GM23338 (cell line): ENCODE measurements at regions not wholly inside any gene's neighbourhood (a gene's known extent, or its start where the extent isn't known, plus 50 kb on each side); places are given as distances from the start of the nearest gene placed in this dataset.

ENCODE experiments used
- ATAC-seq: fragments of 200-7000 bp; cut with Tn5 transposase; 3 replicates; pipeline ENCODE4 v1.9.1; 2020
- DNase-seq: peaks from one replicate; pipeline ENCODE4 v3.0.0-alpha.2; 2015; ENCODE audit warnings: low spot score
- H2AFZ ChIP-seq: fragments of 200-600 bp; sonication (generic); 2 replicates; pipeline ENCODE4 v1.8.0; 2016; ENCODE audit warnings: antibody characterized with exemption, mild to moderate bottlenecking, moderate library complexity
- H3F3A ChIP-seq: fragments of 200-600 bp; sonication (generic); replicated peaks from 2 replicates; pipeline ENCODE4 v1.8.0; 2017; ENCODE audit warnings: antibody characterized with exemption, mixed run types, low read depth
- H3K27ac ChIP-seq: fragments of 200-600 bp; sonication (generic); 2 replicates; pipeline ENCODE4 v1.6.1; 2016; ENCODE audit warnings: low read depth
- H3K27me3 ChIP-seq: fragments of 200-600 bp; sonication (generic); 2 replicates; pipeline ENCODE4 v1.8.0; 2016; ENCODE audit warnings: mild to moderate bottlenecking, mixed run types, moderate library complexity; ENCODE audit not compliant: insufficient read depth
- H3K36me3 ChIP-seq: fragments of 200-600 bp; sonication (generic); 2 replicates; pipeline ENCODE4 v1.8.0; 2016; ENCODE audit warnings: mild to moderate bottlenecking; ENCODE audit not compliant: insufficient read depth
- H3K4me1 ChIP-seq: fragments of 200-600 bp; sonication (generic); 2 replicates; pipeline ENCODE4 v1.8.0; 2016; ENCODE audit warnings: mild to moderate bottlenecking, moderate library complexity; ENCODE audit not compliant: insufficient read depth
- H3K4me2 ChIP-seq: fragments of 200-600 bp; sonication (generic); 2 replicates; pipeline ENCODE4 v1.7.1; 2017; ENCODE audit warnings: mixed run types
- H3K4me3 ChIP-seq: fragments of 200-600 bp; sonication (generic); 2 replicates; pipeline ENCODE4 v1.6.1; 2016; ENCODE audit warnings: mixed run types
- H3K79me2 ChIP-seq: fragments of 200-600 bp; sonication (generic); replicated peaks from 2 replicates; pipeline ENCODE4 v1.8.0; 2017; ENCODE audit warnings: mild to moderate bottlenecking; ENCODE audit not compliant: insufficient read depth
- H3K9me2 ChIP-seq: fragments of 200-600 bp; sonication (generic); 2 replicates; pipeline ENCODE4 v1.8.0; 2017; ENCODE audit not compliant: insufficient read depth
- H4K20me1 ChIP-seq: fragments of 200-600 bp; sonication (generic); replicated peaks from 2 replicates; pipeline ENCODE4 v1.8.0; 2017; ENCODE audit warnings: mild to moderate bottlenecking; ENCODE audit not compliant: insufficient read depth
- H3K27ac Mint-ChIP-seq: 2 replicates; pipeline ENCODE4 v1.8.0; 2020; ENCODE audit warnings: inconsistent platforms, mild to moderate bottlenecking, moderate library complexity, mixed read lengths
- H3K27me3 Mint-ChIP-seq: 3 replicates; pipeline ENCODE4 v1.8.0; 2022; ENCODE audit warnings: low read depth, mild to moderate bottlenecking, moderate library complexity, mixed read lengths, inconsistent platforms; ENCODE audit not compliant: insufficient read depth, poor library complexity
- H3K36me3 Mint-ChIP-seq: 3 replicates; pipeline ENCODE4 v1.8.0; 2021; ENCODE audit warnings: low read depth, mild to moderate bottlenecking, inconsistent platforms, moderate library complexity, mixed read lengths
- H3K4me1 Mint-ChIP-seq: 3 replicates; pipeline ENCODE4 v1.8.0; 2020; ENCODE audit warnings: mild to moderate bottlenecking, inconsistent platforms, mixed read lengths
- H3K4me3 Mint-ChIP-seq: 3 replicates; pipeline ENCODE4 v1.8.0; 2021; ENCODE audit warnings: moderate library complexity, mild to moderate bottlenecking, inconsistent platforms, mixed read lengths
- H3K9me3 Mint-ChIP-seq: 3 replicates; pipeline ENCODE4 v1.8.0; 2020; ENCODE audit warnings: moderate library complexity, mild to moderate bottlenecking, inconsistent platforms, mixed read lengths
- CREB1 ChIP-seq: fragments of 250-450 bp; sonication (Bioruptor Pico); IDR thresholded peaks from 2 replicates; pipeline ENCODE4 v1.5.0; 2020; ENCODE audit warnings: low read depth, mild to moderate bottlenecking, moderate library complexity
- EZH2phosphoT487 ChIP-seq: fragments of 200-600 bp; sonication (generic); IDR thresholded peaks from one replicate; pipeline ENCODE4 v1.8.1; 2018; ENCODE audit warnings: antibody characterized with exemption; ENCODE audit not compliant: unreplicated experiment
- JUNB ChIP-seq: IDR thresholded peaks from one replicate; pipeline ENCODE4 v1.6.1; 2016; ENCODE audit warnings: antibody characterized with exemption; ENCODE audit not compliant: unreplicated experiment
- NANOG ChIP-seq: IDR thresholded peaks from 2 replicates; pipeline ENCODE4 v1.6.1; 2016; ENCODE audit warnings: antibody characterized with exemption, borderline replicate concordance
- POLR2AphosphoS5 ChIP-seq: IDR thresholded peaks from 2 replicates; pipeline ENCODE4 v1.6.1; 2016; ENCODE audit warnings: antibody characterized with exemption, low read depth
- STAT1 ChIP-seq: IDR thresholded peaks from one replicate; pipeline ENCODE4 v1.6.1; 2016; ENCODE audit warnings: antibody characterized with exemption; ENCODE audit not compliant: unreplicated experiment
- ZNF114 ChIP-seq: fragments of 250-450 bp; sonication (Bioruptor Pico); IDR thresholded peaks from 2 replicates; pipeline ENCODE4 v1.5.0; 2020; ENCODE audit warnings: mild to moderate bottlenecking, moderate library complexity
- ZNF331 ChIP-seq: fragments of 250-450 bp; sonication (Bioruptor Pico); IDR thresholded peaks from 2 replicates; pipeline ENCODE4 v1.5.0; 2020; ENCODE audit warnings: low read depth, mild to moderate bottlenecking, moderate library complexity
- TF ChIP-seq, protein P1 (sequence below): IDR thresholded peaks from 2 replicates; pipeline ENCODE4 v1.6.1; 2016; ENCODE audit warnings: antibody characterized with exemption
- TF ChIP-seq, protein P2 (sequence below): IDR thresholded peaks from one replicate; pipeline ENCODE4 v1.6.1; 2018; ENCODE audit warnings: antibody characterized with exemption; ENCODE audit not compliant: unreplicated experiment
- TF ChIP-seq, protein P3 (sequence below): fragments of 250-450 bp; sonication (Bioruptor Pico); IDR thresholded peaks from 2 replicates; pipeline ENCODE4 v1.5.0; 2020; ENCODE audit warnings: mild to moderate bottlenecking, moderate library complexity
- TF ChIP-seq, protein P4 (sequence below), 2 experiments: fragments of 200-600 bp in 1 of 2; sonication (generic) in 1 of 2; conservative IDR thresholded peaks; 2 replicates each; pipeline versions ENCODE4 v1.5.1 to v1.6.1; 2016 to 2017; ENCODE audit warnings: antibody characterized with exemption in 2 of 2, low read depth in 2 of 2, mild to moderate bottlenecking in 2 of 2, moderate library complexity in 1 of 2

DNA sequence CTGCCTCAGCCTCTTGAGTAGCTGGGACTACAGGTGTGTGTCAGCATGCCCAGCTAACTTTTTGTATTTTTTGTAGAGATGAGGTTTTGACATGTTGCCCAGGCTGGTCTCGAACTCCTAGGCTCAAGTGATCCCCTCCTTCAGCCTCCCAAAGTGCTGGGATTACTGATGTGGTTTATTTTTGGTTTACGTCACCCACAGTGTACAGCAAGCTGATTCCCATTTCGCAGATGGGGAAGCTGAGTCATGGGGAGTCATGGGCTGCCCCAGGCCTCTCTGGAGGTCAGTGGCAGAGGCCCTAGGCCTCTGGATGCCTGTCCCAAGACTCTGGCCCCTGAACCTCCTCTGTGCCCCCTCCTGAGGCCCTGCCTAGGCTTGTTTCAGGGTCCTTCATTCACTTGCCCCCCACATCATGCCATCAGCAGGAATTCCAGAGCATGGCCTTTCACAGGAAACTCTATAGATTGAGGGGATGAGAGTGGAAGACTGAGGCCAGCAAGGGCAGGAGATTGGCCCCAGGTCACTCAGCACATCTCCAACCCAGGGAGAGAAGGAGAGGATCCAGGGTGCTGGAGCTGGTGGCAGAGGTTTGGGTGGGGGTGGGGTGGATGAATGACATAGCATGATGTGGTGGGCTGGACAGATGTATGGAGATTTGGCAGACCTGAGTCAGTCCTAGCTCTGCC is 266.0 kb downstream of the PTPRU start:
- H3K27me3 ChIP-seq, result no peaks in the 10 kb centered on the region
- H3K9me2 ChIP-seq, result no peaks in the 10 kb centered on the region; the same call in 1 of the 2 replicates
- H3K27me3 Mint-ChIP-seq, result peaks cover 14% of the 10 kb centered on the region
- no peak overlapping the region for H2AFZ ChIP-seq
- no peak for ATAC-seq
- H3K36me3 Mint-ChIP-seq, result peaks cover 3% of the 10 kb centered on the region; the same call in 2 of the 3 replicates
- TF ChIP-seq ZNF331 (no peak), EZH2phosphoT487 (no peak), CREB1 (CRISPR knock-in tag) (no peak), STAT1 (no peak), ZNF114 (CRISPR knock-in tag) (no peak), POLR2AphosphoS5 (no peak), NANOG (no peak), JUNB (no peak)
- TF ChIP-seq, protein P1, sequence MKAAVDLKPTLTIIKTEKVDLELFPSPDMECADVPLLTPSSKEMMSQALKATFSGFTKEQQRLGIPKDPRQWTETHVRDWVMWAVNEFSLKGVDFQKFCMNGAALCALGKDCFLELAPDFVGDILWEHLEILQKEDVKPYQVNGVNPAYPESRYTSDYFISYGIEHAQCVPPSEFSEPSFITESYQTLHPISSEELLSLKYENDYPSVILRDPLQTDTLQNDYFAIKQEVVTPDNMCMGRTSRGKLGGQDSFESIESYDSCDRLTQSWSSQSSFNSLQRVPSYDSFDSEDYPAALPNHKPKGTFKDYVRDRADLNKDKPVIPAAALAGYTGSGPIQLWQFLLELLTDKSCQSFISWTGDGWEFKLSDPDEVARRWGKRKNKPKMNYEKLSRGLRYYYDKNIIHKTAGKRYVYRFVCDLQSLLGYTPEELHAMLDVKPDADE, result no peak
- TF ChIP-seq, protein P2, sequence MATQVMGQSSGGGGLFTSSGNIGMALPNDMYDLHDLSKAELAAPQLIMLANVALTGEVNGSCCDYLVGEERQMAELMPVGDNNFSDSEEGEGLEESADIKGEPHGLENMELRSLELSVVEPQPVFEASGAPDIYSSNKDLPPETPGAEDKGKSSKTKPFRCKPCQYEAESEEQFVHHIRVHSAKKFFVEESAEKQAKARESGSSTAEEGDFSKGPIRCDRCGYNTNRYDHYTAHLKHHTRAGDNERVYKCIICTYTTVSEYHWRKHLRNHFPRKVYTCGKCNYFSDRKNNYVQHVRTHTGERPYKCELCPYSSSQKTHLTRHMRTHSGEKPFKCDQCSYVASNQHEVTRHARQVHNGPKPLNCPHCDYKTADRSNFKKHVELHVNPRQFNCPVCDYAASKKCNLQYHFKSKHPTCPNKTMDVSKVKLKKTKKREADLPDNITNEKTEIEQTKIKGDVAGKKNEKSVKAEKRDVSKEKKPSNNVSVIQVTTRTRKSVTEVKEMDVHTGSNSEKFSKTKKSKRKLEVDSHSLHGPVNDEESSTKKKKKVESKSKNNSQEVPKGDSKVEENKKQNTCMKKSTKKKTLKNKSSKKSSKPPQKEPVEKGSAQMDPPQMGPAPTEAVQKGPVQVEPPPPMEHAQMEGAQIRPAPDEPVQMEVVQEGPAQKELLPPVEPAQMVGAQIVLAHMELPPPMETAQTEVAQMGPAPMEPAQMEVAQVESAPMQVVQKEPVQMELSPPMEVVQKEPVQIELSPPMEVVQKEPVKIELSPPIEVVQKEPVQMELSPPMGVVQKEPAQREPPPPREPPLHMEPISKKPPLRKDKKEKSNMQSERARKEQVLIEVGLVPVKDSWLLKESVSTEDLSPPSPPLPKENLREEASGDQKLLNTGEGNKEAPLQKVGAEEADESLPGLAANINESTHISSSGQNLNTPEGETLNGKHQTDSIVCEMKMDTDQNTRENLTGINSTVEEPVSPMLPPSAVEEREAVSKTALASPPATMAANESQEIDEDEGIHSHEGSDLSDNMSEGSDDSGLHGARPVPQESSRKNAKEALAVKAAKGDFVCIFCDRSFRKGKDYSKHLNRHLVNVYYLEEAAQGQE, result no peak
- TF ChIP-seq, protein P3, sequence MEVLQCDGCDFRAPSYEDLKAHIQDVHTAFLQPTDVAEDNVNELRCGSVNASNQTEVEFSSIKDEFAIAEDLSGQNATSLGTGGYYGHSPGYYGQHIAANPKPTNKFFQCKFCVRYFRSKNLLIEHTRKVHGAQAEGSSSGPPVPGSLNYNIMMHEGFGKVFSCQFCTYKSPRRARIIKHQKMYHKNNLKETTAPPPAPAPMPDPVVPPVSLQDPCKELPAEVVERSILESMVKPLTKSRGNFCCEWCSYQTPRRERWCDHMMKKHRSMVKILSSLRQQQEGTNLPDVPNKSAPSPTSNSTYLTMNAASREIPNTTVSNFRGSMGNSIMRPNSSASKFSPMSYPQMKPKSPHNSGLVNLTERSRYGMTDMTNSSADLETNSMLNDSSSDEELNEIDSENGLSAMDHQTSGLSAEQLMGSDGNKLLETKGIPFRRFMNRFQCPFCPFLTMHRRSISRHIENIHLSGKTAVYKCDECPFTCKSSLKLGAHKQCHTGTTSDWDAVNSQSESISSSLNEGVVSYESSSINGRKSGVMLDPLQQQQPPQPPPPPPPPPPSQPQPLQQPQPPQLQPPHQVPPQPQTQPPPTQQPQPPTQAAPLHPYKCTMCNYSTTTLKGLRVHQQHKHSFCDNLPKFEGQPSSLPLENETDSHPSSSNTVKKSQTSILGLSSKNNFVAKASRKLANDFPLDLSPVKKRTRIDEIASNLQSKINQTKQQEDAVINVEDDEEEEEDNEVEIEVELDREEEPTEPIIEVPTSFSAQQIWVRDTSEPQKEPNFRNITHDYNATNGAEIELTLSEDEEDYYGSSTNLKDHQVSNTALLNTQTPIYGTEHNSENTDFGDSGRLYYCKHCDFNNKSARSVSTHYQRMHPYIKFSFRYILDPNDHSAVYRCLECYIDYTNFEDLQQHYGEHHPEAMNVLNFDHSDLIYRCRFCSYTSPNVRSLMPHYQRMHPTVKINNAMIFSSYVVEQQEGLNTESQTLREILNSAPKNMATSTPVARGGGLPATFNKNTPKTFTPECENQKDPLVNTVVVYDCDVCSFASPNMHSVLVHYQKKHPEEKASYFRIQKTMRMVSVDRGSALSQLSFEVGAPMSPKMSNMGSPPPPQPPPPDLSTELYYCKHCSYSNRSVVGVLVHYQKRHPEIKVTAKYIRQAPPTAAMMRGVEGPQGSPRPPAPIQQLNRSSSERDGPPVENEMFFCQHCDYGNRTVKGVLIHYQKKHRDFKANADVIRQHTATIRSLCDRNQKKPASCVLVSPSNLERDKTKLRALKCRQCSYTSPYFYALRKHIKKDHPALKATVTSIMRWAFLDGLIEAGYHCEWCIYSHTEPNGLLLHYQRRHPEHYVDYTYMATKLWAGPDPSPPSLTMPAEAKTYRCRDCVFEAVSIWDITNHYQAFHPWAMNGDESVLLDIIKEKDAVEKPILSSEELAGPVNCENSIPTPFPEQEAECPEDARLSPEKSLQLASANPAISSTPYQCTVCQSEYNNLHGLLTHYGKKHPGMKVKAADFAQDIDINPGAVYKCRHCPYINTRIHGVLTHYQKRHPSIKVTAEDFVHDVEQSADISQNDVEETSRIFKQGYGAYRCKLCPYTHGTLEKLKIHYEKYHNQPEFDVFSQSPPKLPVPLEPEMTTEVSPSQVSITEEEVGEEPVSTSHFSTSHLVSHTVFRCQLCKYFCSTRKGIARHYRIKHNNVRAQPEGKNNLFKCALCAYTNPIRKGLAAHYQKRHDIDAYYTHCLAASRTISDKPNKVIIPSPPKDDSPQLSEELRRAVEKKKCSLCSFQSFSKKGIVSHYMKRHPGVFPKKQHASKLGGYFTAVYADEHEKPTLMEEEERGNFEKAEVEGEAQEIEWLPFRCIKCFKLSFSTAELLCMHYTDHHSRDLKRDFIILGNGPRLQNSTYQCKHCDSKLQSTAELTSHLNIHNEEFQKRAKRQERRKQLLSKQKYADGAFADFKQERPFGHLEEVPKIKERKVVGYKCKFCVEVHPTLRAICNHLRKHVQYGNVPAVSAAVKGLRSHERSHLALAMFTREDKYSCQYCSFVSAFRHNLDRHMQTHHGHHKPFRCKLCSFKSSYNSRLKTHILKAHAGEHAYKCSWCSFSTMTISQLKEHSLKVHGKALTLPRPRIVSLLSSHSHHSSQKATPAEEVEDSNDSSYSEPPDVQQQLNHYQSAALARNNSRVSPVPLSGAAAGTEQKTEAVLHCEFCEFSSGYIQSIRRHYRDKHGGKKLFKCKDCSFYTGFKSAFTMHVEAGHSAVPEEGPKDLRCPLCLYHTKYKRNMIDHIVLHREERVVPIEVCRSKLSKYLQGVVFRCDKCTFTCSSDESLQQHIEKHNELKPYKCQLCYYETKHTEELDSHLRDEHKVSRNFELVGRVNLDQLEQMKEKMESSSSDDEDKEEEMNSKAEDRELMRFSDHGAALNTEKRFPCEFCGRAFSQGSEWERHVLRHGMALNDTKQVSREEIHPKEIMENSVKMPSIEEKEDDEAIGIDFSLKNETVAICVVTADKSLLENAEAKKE, result no peak
- TF ChIP-seq, protein P4, sequence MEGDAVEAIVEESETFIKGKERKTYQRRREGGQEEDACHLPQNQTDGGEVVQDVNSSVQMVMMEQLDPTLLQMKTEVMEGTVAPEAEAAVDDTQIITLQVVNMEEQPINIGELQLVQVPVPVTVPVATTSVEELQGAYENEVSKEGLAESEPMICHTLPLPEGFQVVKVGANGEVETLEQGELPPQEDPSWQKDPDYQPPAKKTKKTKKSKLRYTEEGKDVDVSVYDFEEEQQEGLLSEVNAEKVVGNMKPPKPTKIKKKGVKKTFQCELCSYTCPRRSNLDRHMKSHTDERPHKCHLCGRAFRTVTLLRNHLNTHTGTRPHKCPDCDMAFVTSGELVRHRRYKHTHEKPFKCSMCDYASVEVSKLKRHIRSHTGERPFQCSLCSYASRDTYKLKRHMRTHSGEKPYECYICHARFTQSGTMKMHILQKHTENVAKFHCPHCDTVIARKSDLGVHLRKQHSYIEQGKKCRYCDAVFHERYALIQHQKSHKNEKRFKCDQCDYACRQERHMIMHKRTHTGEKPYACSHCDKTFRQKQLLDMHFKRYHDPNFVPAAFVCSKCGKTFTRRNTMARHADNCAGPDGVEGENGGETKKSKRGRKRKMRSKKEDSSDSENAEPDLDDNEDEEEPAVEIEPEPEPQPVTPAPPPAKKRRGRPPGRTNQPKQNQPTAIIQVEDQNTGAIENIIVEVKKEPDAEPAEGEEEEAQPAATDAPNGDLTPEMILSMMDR (conservative IDR thresholded peaks at IDR 0.05; ENCODE audit: low read depth in 2 of 2), result no peak
- peaks cover 18% of the 10 kb centered on the region for H3K9me3 Mint-ChIP-seq
- no peaks in the 10 kb centered on the region for H3K36me3 ChIP-seq
- H3K4me3 ChIP-seq, result no peak overlapping the region
- H3K4me2 ChIP-seq, result peak overlapping the region; percentile 51
- H3K4me1 ChIP-seq, result peaks cover 29% of the 10 kb centered on the region
- no peak overlapping the region for H3K27ac Mint-ChIP-seq
- no peaks in the 10 kb centered on the region for H3K79me2 ChIP-seq
- peaks cover 51% of the 10 kb centered on the region for H3K4me1 Mint-ChIP-seq
- H4K20me1 ChIP-seq, result no peaks in the 10 kb centered on the region
- no peak for DNase-seq
- H3K27ac ChIP-seq, result no peak overlapping the region
- H3K4me3 Mint-ChIP-seq, result no peak overlapping the region
- H3F3A ChIP-seq, result no peaks in the 10 kb centered on the region
